Immature natural killer cell (primary cell): ENCODE measurements at regions not wholly inside any gene's neighbourhood (a gene's known extent, or its start where the extent isn't known, plus 50 kb on each side); places are given as distances from the start of the nearest gene placed in this dataset.
"Not testable (repeated sequence)": the region's sequence is repeated elsewhere in the genome, so short reads cannot be mapped to it uniquely, and the experiment has no call there.

Source experiments
- DNase-seq, 3 donors: peaks; one replicate each; pipeline ENCODE4 v3.0.0; 2022; ENCODE audit warnings: mixed read lengths in 1 of 3
- H3K27ac Mint-ChIP-seq, 6 donors: one replicate each; pipeline ENCODE4 v1.8.0; 2020; ENCODE audit warnings: mixed read lengths in 6 of 6, mild to moderate bottlenecking in 5 of 6, inconsistent platforms in 4 of 6, moderate library complexity in 3 of 6
- H3K27me3 Mint-ChIP-seq, 3 donors: one replicate each; pipeline ENCODE4 v1.8.0; 2020 to 2021; ENCODE audit warnings: low read depth in 3 of 3, mild to moderate bottlenecking in 3 of 3, mixed read lengths in 3 of 3, moderate library complexity in 3 of 3, inconsistent platforms in 1 of 3
- H3K36me3 Mint-ChIP-seq, 3 donors: one replicate each; pipeline ENCODE4 v1.8.0; 2020; ENCODE audit warnings: mixed read lengths in 3 of 3, inconsistent platforms in 2 of 3, mild to moderate bottlenecking in 2 of 3
- H3K4me1 Mint-ChIP-seq, 2 donors: one replicate each; pipeline ENCODE4 v1.8.0; 2020; ENCODE audit warnings: inconsistent platforms in 2 of 2, mild to moderate bottlenecking in 2 of 2, mixed read lengths in 2 of 2, moderate library complexity in 1 of 2
- H3K4me3 Mint-ChIP-seq, 5 donors: one replicate each; pipeline ENCODE4 v1.8.0; 2020; ENCODE audit warnings: mild to moderate bottlenecking in 5 of 5, mixed read lengths in 5 of 5, inconsistent platforms in 3 of 5, moderate library complexity in 3 of 5
- H3K9me3 Mint-ChIP-seq, 6 donors: one replicate each; pipeline ENCODE4 v1.8.0; 2020; ENCODE audit warnings: mild to moderate bottlenecking in 6 of 6, mixed read lengths in 6 of 6, inconsistent platforms in 4 of 6, moderate library complexity in 3 of 6

GRCh38 chr14:37697489-37698121 lies 102.2 kb downstream of the TTC6 start:
- H3K4me3 Mint-ChIP-seq, result no peak overlapping the region
- peaks cover 0 to 36% (median 14%) of the 10 kb centered on the region in 6 donors for H3K9me3 Mint-ChIP-seq
- H3K27ac Mint-ChIP-seq, result no peak overlapping the region
- DNase-seq, result no peak
- no peaks in the 10 kb centered on the region for H3K36me3 Mint-ChIP-seq
- H3K4me1 Mint-ChIP-seq, result no peaks in the 10 kb centered on the region
- no peaks in the 10 kb centered on the region for H3K27me3 Mint-ChIP-seq

GRCh38 chr14:37698840-37699777 lies 103.7 kb downstream of the TTC6 start:
- H3K4me3 Mint-ChIP-seq, result no peak overlapping the region
- H3K27me3 Mint-ChIP-seq, result no peaks in the 10 kb centered on the region
- H3K9me3 Mint-ChIP-seq, result peaks cover 0 to 24% (median 6%) of the 10 kb centered on the region in 6 donors
- DNase-seq, result no peak
- H3K27ac Mint-ChIP-seq, result no peak overlapping the region
- no peaks in the 10 kb centered on the region for H3K36me3 Mint-ChIP-seq
- no peaks in the 10 kb centered on the region for H3K4me1 Mint-ChIP-seq

GRCh38 chr14:37707716-37708115 lies 112.3 kb downstream of the TTC6 start:
- no peak overlapping the region for H3K27ac Mint-ChIP-seq
- no peaks in the 10 kb centered on the region for H3K4me1 Mint-ChIP-seq
- H3K9me3 Mint-ChIP-seq, result peaks cover 0 to 13% (median 0%) of the 10 kb centered on the region in 6 donors
- no peak for DNase-seq
- no peaks in the 10 kb centered on the region for H3K36me3 Mint-ChIP-seq
- H3K4me3 Mint-ChIP-seq, result no peak overlapping the region
- H3K27me3 Mint-ChIP-seq, result peaks cover 2 to 4% (median 2%) of the 10 kb centered on the region in 3 donors

GRCh38 chr14:37708481-37708880 lies 113.1 kb downstream of the TTC6 start:
- H3K4me1 Mint-ChIP-seq, result no peaks in the 10 kb centered on the region
- no peak overlapping the region for H3K4me3 Mint-ChIP-seq
- H3K27me3 Mint-ChIP-seq, result peaks cover 2 to 4% (median 2%) of the 10 kb centered on the region in 3 donors
- peaks cover 0 to 13% (median 0%) of the 10 kb centered on the region in 6 donors for H3K9me3 Mint-ChIP-seq
- no peak for DNase-seq
- no peak overlapping the region for H3K27ac Mint-ChIP-seq
- H3K36me3 Mint-ChIP-seq, result no peaks in the 10 kb centered on the region

GRCh38 chr14:37709419-37710195 lies 114.2 kb downstream of the TTC6 start:
- Mint-ChIP-seq H3K27me3 (peaks cover 2 to 4% (median 2%) of the 10 kb centered on the region in 3 donors), H3K9me3 (peaks cover 0 to 16% (median 2%) of the 10 kb centered on the region in 6 donors), H3K4me3 (no peak overlapping the region), H3K27ac (no peak overlapping the region), H3K4me1 (no peaks in the 10 kb centered on the region), H3K36me3 (no peaks in the 10 kb centered on the region)
- no peak for DNase-seq

- peaks cover 0 to 4% (median 2%) of the 10 kb centered on the region in 3 donors for H3K27me3 Mint-ChIP-seq
- H3K9me3 Mint-ChIP-seq, result peaks cover 0 to 22% (median 4%) of the 10 kb centered on the region in 6 donors
- no peak for DNase-seq
- no peak overlapping the region for H3K27ac Mint-ChIP-seq
- no peak overlapping the region for H3K4me3 Mint-ChIP-seq
- no peaks in the 10 kb centered on the region for H3K36me3 Mint-ChIP-seq
- H3K4me1 Mint-ChIP-seq, result no peaks in the 10 kb centered on the region
Measured at GRCh38 chr14:37711356-37711830, 116.0 kb downstream of the TTC6 start.

GRCh38 chr14:37711831-37712475 lies 116.5 kb downstream of the TTC6 start:
- H3K27me3 Mint-ChIP-seq, result peaks cover 0 to 4% (median 2%) of the 10 kb centered on the region in 3 donors
- peaks cover 0 to 22% (median 4%) of the 10 kb centered on the region in 6 donors for H3K9me3 Mint-ChIP-seq
- no peak for DNase-seq
- no peak overlapping the region for H3K27ac Mint-ChIP-seq
- no peaks in the 10 kb centered on the region for H3K4me1 Mint-ChIP-seq
- H3K36me3 Mint-ChIP-seq, result no peaks in the 10 kb centered on the region
- H3K4me3 Mint-ChIP-seq, result no peak overlapping the region

GRCh38 chr14:37712476-37712860 lies 117.0 kb downstream of the TTC6 start:
- not testable (repeated sequence) for H3K4me3 Mint-ChIP-seq, H3K27ac Mint-ChIP-seq, DNase-seq, H3K4me1 Mint-ChIP-seq, H3K36me3 Mint-ChIP-seq, H3K27me3 Mint-ChIP-seq
- peaks cover 0 to 22% (median 5%) of the 10 kb centered on the region in 6 donors for H3K9me3 Mint-ChIP-seq

GRCh38 chr14:37712976-37713431 lies 117.6 kb downstream of the TTC6 start:
- Mint-ChIP-seq H3K9me3 (peaks cover 0 to 22% (median 5%) of the 10 kb centered on the region in 6 donors), H3K4me3 (no peak overlapping the region), H3K27ac (no peak overlapping the region), H3K27me3 (peaks cover 0 to 4% (median 2%) of the 10 kb centered on the region in 3 donors), H3K36me3 (no peaks in the 10 kb centered on the region), H3K4me1 (no peaks in the 10 kb centered on the region)
- DNase-seq, result no peak

GRCh38 chr14:37720131-37720530 lies 124.7 kb downstream of the TTC6 start:
- Mint-ChIP-seq H3K36me3 (no peaks in the 10 kb centered on the region), H3K4me1 (no peaks in the 10 kb centered on the region), H3K27me3 (peaks cover 0 to 2% (median 1%) of the 10 kb centered on the region in 3 donors), H3K4me3 (no peak overlapping the region), H3K27ac (no peak overlapping the region), H3K9me3 (peaks cover 0 to 6% (median 5%) of the 10 kb centered on the region in 6 donors)
- DNase-seq, result no peak

GRCh38 chr14:37721976-37722659 lies 126.7 kb downstream of the TTC6 start:
- peaks cover 0 to 8% (median under 1%) of the 10 kb centered on the region in 6 donors for H3K9me3 Mint-ChIP-seq
- H3K27ac Mint-ChIP-seq, result no peak overlapping the region
- peaks cover 0 to 2% (median 1%) of the 10 kb centered on the region in 3 donors for H3K27me3 Mint-ChIP-seq
- DNase-seq, result no peak
- no peak overlapping the region for H3K4me3 Mint-ChIP-seq
- H3K36me3 Mint-ChIP-seq, result no peaks in the 10 kb centered on the region
- H3K4me1 Mint-ChIP-seq, result no peaks in the 10 kb centered on the region

GRCh38 chr14:37723515-37723914 lies 128.1 kb downstream of the TTC6 start:
- no peak for DNase-seq
- Mint-ChIP-seq H3K27ac (no peak overlapping the region), H3K9me3 (peaks cover 0 to 8% (median 2%) of the 10 kb centered on the region in 6 donors), H3K36me3 (no peaks in the 10 kb centered on the region), H3K4me3 (no peak overlapping the region), H3K4me1 (no peaks in the 10 kb centered on the region), H3K27me3 (peaks cover 0 to 2% (median 1%) of the 10 kb centered on the region in 3 donors)
